Stimulated activated CD8-positive, alpha-beta memory T cell treated with anti-CD3 and anti-CD28 coated beads, Interleukin-2, amount 100 ng/mL, for 48 hours (primary cell): ENCODE measurements at regions not wholly inside any gene's neighbourhood (a gene's known extent, or its start where the extent isn't known, plus 50 kb on each side); places are given as distances from the start of the nearest gene placed in this dataset.
"Not testable (repeated sequence)": the region's sequence is repeated elsewhere in the genome, so short reads cannot be mapped to it uniquely, and the experiment has no call there.

Source experiments
- DNase-seq, 2 donors: peaks; one replicate each; pipeline ENCODE4 v3.0.0-alpha.2; 2020; ENCODE audit warnings: low read depth in 2 of 2

DNA sequence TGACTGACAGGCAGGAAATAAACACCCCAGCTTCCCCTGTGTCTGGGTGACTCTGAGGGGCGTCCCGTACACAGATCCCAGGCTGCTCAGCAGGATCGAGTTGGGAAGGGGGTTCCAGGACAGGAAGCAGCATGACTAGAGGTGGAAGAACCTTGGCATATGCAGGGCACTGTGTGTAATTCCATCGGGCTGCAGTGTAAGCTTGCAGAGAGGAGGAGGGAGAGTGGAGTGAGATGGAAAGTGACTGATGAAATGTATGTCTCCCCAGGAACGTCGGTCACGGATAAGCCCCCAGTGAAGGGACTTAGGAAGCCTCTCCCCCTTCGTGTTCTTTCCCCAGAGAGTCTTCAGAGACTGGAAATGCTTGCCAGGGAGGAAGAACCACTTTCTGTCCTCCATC, 198.4 kb upstream of the SULF2 start:
- not testable (repeated sequence) for DNase-seq

- DNase-seq, result no peak
Measured at GRCh38 chr20:47982574-47983360, 197.5 kb upstream of the SULF2 start.

DNA sequence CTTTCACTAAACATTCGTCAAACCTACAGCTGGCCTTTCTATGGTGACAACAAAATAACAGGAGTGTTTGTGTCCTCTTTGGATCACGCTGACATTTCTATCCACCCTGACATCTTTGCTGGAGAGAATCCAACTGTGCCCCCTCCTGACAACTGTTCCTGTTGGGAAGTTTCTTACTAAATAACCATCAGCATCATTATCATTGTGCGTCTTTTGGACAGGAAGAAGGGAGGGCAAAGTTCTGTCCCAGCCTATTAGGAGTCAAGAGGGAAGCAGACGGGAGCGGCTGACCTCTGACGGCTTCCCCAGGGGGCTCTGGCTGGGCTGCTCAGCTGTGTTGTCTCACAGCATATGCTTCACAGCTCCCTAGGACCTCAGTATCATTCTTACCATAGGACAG, 195.9 kb upstream of the SULF2 start:
- DNase-seq, result no peak

- DNase-seq, result no peak
Measured at GRCh38 chr20:47980336-47981177, 195.3 kb upstream of the SULF2 start.

- DNase-seq, result not testable (repeated sequence)
Measured at GRCh38 chr20:47979361-47980095, 194.2 kb upstream of the SULF2 start.

DNA sequence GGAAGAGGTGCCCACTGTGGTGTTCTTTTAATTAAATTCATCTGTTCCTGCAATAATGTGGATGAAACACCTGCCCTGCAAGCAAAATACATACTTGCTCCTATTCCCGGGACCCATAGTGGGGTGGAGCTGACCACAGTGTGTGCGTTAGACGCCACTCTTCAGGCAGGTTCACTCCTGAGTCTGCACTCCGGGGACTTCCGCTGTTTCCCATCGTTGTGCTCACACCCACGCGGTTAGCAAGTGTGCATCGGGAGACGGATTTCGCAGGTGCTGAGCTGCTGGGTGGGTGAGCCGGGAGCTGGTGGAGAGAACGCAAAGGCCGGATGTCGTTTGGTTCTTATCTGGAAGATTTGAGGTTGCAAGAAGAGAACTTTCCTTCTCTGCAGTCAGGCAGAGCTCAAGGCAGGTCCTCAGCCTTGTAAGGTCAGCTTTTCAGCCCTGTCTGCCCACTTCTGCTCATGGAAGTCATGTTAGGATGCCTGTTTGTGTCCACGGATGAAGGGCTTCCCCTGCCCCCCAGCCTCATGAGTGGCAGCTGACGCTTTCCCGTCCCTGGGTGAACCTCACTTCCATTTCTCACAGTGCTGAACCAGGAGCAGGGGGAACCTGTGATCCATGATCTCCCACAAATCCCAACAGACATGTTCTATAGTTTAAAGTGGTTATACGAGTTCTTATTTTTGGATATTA, 193.3 kb upstream of the SULF2 start:
- DNase-seq, result not testable (repeated sequence)

DNA sequence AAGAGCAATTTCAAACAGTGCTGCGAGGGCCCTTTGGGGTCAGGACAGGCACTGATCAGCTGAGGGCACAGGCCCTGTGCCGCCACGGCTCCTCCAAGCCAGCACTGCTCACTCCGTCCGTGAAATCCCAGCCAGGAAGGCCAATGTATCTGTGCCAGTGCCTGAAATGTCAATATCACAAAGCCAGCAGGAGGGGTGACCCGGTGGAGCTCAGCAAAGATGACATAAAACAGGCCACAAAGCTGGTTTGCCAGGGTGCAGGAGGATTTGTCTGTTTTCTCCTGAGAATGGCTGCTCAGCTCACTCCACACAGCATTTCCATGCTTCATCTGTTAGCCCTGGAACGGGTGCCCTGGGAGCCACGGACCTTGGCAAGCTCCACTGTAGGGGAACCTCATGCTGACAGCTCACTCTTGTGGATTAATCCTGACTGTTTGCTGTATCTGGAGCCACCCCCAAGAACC, 192.5 kb upstream of the SULF2 start:
- not testable (repeated sequence) for DNase-seq

- not testable (repeated sequence) for DNase-seq
Measured at GRCh38 chr20:47977017-47977788, 191.9 kb upstream of the SULF2 start.

DNA sequence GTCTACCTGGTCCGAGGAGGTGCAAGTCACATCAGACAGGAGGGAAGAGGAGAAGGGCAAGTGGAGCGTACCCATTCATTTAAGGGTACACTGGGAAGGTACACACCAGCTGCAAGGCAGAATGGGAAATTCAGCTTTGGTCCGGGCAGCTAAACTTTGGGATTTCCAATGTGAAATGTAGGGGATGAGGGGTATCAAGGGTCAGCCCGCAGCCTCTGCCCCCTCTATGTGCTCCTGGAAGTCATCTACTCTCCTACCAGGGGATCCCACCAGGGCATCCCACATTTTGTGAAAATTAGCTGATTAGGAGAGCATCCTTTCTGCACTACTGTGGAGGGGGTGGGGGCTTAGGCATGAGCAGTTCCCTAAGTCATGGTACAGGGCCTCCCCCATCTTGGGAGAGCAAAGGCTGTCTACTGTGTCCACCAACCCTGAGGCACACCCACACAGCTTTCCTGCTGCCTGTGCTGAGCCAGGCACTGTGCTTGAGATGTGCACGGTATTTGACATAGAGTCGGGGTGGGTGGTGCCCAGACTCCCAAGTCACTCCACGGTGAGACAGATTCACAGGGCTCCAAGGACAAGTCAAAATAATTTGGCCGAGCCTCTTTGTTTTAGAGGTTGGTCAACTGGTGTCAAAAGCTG, 189.1 kb upstream of the SULF2 start:
- DNase-seq, result no peak

DNA sequence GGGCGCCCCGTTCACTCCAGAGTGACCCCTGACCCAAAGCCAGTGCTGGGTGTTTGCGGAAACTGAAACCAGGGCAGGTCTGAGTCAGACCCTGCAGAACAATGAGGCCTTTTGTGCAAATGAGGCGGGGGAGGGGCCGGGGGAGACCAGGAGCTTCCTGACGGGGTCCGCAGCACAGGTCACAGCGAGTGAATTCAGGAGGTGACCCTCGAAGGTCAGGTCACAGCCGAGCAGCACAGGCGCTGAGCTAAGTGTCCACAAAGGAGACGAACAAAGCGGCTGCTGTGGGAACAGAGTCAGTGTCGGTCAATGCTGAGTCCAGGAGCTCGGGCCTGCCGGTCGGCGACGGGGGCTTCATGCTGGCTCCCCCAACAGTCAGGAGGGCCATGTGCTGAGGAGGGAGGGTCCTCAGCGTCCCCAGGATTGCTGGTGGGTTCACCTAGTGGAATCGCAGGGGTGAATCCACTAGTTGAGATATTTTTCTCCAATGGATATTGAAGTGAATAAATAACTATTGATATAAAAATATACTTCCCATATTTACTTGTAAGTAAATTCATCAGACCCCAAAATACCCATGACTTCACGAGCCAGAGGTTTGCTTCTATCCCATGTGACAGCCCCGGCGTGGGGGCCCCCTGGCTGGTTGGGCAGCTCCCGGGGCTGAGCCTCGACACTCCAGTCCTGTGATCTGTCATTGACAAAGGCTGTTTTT, 188.4 kb upstream of the SULF2 start:
- no peak for DNase-seq

DNA sequence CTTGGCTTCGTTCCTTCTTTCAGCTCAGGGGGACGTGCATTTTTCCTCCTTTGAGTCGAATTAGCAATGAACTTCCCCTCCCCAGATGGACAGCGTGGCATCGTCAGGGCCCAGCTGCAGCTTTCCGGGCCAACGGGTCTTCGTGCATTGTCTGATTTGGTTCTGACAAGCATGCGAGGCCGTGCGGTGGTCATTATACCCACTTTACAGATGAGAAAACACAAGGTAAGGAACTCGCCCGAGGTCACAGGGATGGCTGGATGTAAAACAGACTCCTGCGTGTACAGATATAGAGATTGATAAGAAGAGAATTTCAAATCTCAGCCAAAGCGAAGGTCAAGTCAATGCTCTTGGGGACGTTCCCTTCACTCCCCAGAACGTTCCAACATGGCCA, 187.6 kb upstream of the SULF2 start:
- DNase-seq, result no peak

DNA sequence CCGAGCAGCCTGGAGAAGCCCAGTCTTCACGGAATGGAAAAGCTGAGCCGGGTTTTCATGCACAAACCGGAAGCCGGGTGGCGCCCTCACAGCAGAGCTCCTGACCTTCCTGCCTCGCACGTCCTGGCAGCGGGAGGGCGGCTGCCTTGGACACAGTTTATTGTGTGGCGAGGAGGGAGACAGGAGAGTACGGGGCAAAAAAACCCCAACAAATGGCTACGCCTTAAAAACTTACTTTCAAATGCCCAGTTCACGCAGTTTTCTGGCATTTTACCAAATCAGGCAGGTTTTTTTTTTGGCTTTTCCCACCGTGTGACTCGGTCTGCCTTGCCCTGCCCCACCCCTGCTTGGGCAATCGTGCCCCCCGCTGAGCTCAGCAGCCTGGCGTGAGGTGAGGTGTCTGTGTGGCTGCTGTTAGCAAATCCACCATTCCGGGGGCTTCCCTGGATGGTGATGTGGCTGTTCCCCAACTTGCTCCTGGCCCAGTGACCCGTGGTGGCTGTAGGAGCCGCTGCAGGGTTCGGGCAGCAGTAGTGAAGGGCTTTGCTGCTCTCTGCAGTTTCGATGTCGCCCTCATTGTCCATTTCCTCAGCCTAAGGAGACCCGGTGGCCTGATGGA, 187.1 kb upstream of the SULF2 start:
- DNase-seq, result not testable (repeated sequence)

GRCh38 chr20:47971058-47971791, 185.9 kb upstream of the SULF2 start:
- no peak for DNase-seq

DNA sequence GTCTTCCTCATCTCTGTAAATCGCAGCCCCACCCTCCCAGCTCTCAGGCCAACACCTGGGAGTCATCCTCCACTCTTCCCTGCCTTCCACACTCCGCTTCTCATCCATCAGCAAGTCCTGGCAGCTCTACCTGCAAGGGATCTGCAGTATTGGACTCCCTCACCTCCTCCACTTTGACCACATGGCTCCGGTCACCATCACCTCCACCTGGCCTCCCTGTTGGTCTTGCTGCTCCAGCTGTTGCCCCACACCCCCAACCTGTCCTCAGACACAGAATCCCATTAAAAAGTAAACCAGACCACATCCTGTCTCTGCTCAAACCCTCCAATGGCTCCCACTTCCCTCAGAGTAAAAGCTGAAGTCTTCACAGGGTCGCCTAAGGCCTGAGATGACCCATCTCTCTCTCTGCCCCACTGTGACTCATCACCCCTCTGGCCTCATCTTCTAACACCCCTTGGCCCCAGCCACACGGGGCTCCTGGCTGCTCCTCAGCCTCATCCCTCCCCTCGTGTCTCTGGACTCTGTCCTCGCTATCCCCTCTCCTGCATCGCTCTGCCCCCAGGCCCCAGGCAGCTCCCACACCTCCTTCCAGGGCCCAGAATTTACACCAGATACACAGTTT, 185.1 kb upstream of the SULF2 start:
- DNase-seq, result no peak

DNA sequence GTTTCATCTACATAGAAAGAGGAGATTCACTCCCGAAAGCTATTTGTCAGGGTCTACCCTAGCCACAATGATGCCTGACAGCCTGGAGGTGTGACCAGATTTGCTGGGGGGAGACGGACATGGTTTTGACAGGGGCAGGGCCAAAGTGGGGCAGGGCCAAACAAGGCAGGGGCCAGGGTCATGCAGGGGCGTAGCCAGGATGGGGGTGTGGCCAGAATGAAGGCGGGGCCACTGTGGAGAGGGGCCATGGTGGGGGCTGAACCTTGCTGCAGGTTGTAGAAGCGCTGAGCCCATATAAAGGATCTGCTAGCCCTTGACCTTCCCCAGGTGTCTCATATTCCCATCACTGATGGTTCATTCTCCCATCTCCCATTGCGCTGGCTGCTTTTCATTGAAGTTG, 184.1 kb upstream of the SULF2 start:
- DNase-seq, result no peak

DNA sequence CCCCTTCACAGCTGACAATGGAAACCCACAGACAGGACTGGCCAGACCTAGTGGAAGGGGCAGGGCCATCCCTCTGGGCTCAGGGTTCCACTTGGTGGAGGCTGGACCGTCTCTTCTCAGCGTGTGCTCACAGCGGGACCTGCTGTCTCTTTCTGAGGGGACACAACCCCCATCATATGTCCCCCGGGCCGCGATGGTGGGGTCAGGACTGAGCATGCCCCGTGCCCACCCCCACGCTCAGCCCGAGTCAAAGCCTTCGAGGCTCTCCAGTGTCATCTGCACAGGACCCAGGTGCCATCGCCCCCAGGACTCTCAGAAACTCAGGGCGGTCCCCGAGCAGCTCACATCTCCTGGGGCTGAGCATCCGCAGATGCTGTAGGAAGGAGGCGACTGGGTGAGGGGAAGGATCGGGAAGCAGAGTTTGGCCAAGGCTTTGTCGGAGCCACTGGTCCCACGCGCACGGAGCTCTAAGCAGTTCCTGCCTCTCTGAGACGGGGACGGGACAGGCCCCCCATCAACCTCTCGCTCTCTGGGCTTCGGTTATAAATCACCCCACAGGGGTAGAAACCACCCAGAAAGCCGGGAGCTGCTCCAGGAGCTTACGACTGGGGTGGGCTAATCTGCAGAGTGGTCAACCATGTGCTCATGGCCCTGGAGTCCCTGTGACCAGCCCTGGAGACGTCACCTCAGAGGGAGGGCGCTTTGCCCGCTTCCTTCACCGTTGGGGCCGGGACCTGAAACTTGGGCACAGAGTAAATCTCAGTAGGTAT, 183.4 kb upstream of the SULF2 start:
- DNase-seq, result no peak

GRCh38 chr20:47964149-47964548, 178.9 kb upstream of the SULF2 start:
- no peak for DNase-seq
